H9 (cell line): ENCODE measurements at regions not wholly inside any gene's neighbourhood (a gene's known extent, or its start where the extent isn't known, plus 50 kb on each side); places are given as distances from the start of the nearest gene placed in this dataset.

Experiments
- DNase-seq: peaks from one replicate; pipeline ENCODE4 v3.0.0-alpha.2; 2017
- H2AFZ ChIP-seq: one replicate; pipeline ENCODE4 v1.6.1; 2013; ENCODE audit warnings: mild to moderate bottlenecking, low read length, control low read depth, moderate library complexity
- H2AK5ac ChIP-seq: 2 replicates; pipeline ENCODE4 v1.6.1; 2013; ENCODE audit warnings: low read length, control low read depth, mixed read lengths; ENCODE audit not compliant: insufficient read length
- H2BK120ac ChIP-seq: one replicate; pipeline ENCODE4 v1.6.1; 2013; ENCODE audit warnings: low read depth, mild to moderate bottlenecking, low read length, control low read depth, inconsistent platforms; ENCODE audit not compliant: poor library complexity, severe bottlenecking
- H2BK12ac ChIP-seq: 2 replicates; pipeline ENCODE4 v1.6.1; 2013; ENCODE audit warnings: low read length, control low read depth, mixed read lengths, low read depth; ENCODE audit not compliant: insufficient read length
- H2BK15ac ChIP-seq: 2 replicates; pipeline ENCODE4 v1.6.1; 2013; ENCODE audit warnings: low read depth, low read length, control low read depth
- H2BK20ac ChIP-seq: one replicate; pipeline ENCODE4 v1.6.1; 2013; ENCODE audit warnings: low read depth, mild to moderate bottlenecking, low read length, control low read depth, inconsistent platforms; ENCODE audit not compliant: poor library complexity, severe bottlenecking
- H2BK5ac ChIP-seq: 2 replicates; pipeline ENCODE4 v1.6.1; 2013; ENCODE audit warnings: low read length, control low read depth, mixed read lengths; ENCODE audit not compliant: insufficient read length
- H3K14ac ChIP-seq: 2 replicates; pipeline ENCODE4 v1.6.1; 2013; ENCODE audit warnings: low read length, control low read depth; ENCODE audit not compliant: insufficient read depth
- H3K18ac ChIP-seq: 2 replicates; pipeline ENCODE4 v1.6.1; 2013; ENCODE audit warnings: low read depth, mild to moderate bottlenecking, mixed read lengths, low read length, control low read depth; ENCODE audit not compliant: insufficient read length
- H3K23ac ChIP-seq: 2 replicates; pipeline ENCODE4 v1.6.1; 2013; ENCODE audit warnings: low read length, control low read depth, mixed read lengths, low read depth; ENCODE audit not compliant: insufficient read length
- H3K23me2 ChIP-seq: 2 replicates; pipeline ENCODE4 v1.6.1; 2013; ENCODE audit warnings: low read depth, mild to moderate bottlenecking, mixed read lengths, low read length, control low read depth; ENCODE audit not compliant: insufficient read length, poor library complexity, severe bottlenecking
- H3K27ac ChIP-seq: 2 replicates; pipeline ENCODE4 v1.5.1; 2013; ENCODE audit warnings: low read length, control low read depth, mixed read lengths, low read depth; ENCODE audit not compliant: insufficient read length
- H3K27me3 ChIP-seq: 2 replicates; pipeline ENCODE4 v1.6.1; 2013; ENCODE audit warnings: low read length, control low read depth, inconsistent platforms; ENCODE audit not compliant: insufficient read depth
- H3K4ac ChIP-seq: 2 replicates; pipeline ENCODE4 v1.6.1; 2013; ENCODE audit warnings: low read depth, mild to moderate bottlenecking, control low read depth, inconsistent platforms, low read length, moderate library complexity
- H3K4me1 ChIP-seq: 2 replicates; pipeline ENCODE4 v1.6.1; 2013; ENCODE audit warnings: low read length, control low read depth, inconsistent platforms; ENCODE audit not compliant: insufficient read depth
- H3K4me2 ChIP-seq: 2 replicates; pipeline ENCODE4 v1.6.1; 2013; ENCODE audit warnings: low read length, control low read depth, mixed read lengths; ENCODE audit not compliant: insufficient read length, insufficient read depth
- H3K56ac ChIP-seq: 2 replicates; pipeline ENCODE4 v1.6.1; 2013; ENCODE audit warnings: low read depth, mild to moderate bottlenecking, mixed read lengths, low read length, control low read depth; ENCODE audit not compliant: insufficient read length
- H3K79me1 ChIP-seq: 2 replicates; pipeline ENCODE4 v1.6.1; 2013; ENCODE audit warnings: low read depth, mild to moderate bottlenecking, moderate library complexity, low read length, control low read depth, inconsistent platforms; ENCODE audit not compliant: insufficient read depth, poor library complexity, severe bottlenecking
- H3K79me2 ChIP-seq: 2 replicates; pipeline ENCODE4 v1.6.1; 2013; ENCODE audit warnings: low read length, control low read depth, inconsistent platforms; ENCODE audit not compliant: insufficient read depth
- H3K9ac ChIP-seq: 2 replicates; pipeline ENCODE4 v1.6.1; 2013; ENCODE audit warnings: low read length, control low read depth, mixed read lengths; ENCODE audit not compliant: insufficient read length; ENCODE audit errors: extremely low read depth
- H3K9me3 ChIP-seq: one replicate; pipeline ENCODE4 v1.6.1; 2013; ENCODE audit warnings: low read depth, low read length, inconsistent platforms; ENCODE audit not compliant: control insufficient read depth
- H3T11ph ChIP-seq: one replicate; pipeline ENCODE4 v1.6.1; 2013; ENCODE audit warnings: mild to moderate bottlenecking, low read length, control low read depth, inconsistent platforms
- H4K20me1 ChIP-seq: one replicate; pipeline ENCODE4 v1.6.1; 2013; ENCODE audit not compliant: control insufficient read depth, insufficient read length, insufficient read depth
- H4K5ac ChIP-seq: 2 replicates; pipeline ENCODE4 v1.6.1; 2013; ENCODE audit warnings: low read depth, mild to moderate bottlenecking, mixed read lengths, low read length, control low read depth; ENCODE audit not compliant: insufficient read length
- H4K8ac ChIP-seq: replicated peaks from 2 replicates; pipeline ENCODE4 v1.6.1; 2013; ENCODE audit warnings: low read length, control low read depth, mixed read lengths, low read depth; ENCODE audit not compliant: insufficient read length
- H4K91ac ChIP-seq: 2 replicates; pipeline ENCODE4 v1.6.1; 2013; ENCODE audit warnings: low read depth, mild to moderate bottlenecking, moderate library complexity, mixed read lengths, low read length, control low read depth; ENCODE audit not compliant: insufficient read length
- H3K27ac Mint-ChIP-seq, 3 experiments: 2 replicates in 2 of 3; 3 replicates in 1 of 3; pipeline ENCODE4 v1.8.0; 2020 to 2021; ENCODE audit warnings: mixed read lengths in 3 of 3, mild to moderate bottlenecking in 1 of 3, moderate library complexity in 1 of 3
- H3K27me3 Mint-ChIP-seq: 2 replicates; pipeline ENCODE4 v1.8.0; 2021; ENCODE audit warnings: low read depth, mild to moderate bottlenecking, moderate library complexity, mixed read lengths
- H3K36me3 Mint-ChIP-seq, 3 experiments: 2 replicates in 2 of 3; 3 replicates in 1 of 3; pipeline ENCODE4 v1.8.0; 2020 to 2021; ENCODE audit warnings: low read depth in 3 of 3, mixed read lengths in 3 of 3; ENCODE audit not compliant: insufficient read depth in 1 of 3
- H3K4me1 Mint-ChIP-seq, 2 experiments: 2 replicates each; pipeline ENCODE4 v1.8.0; 2020; ENCODE audit warnings: mixed read lengths in 2 of 2
- H3K4me3 Mint-ChIP-seq, 2 experiments: 2 replicates in 1 of 2; 3 replicates in 1 of 2; pipeline ENCODE4 v1.8.0; 2020 to 2021; ENCODE audit warnings: mild to moderate bottlenecking in 2 of 2, mixed read lengths in 2 of 2, moderate library complexity in 1 of 2
- H3K9me3 Mint-ChIP-seq, 2 experiments: 2 replicates in 1 of 2; 3 replicates in 1 of 2; pipeline ENCODE4 v1.8.0; 2020; ENCODE audit warnings: mild to moderate bottlenecking in 2 of 2, mixed read lengths in 2 of 2, moderate library complexity in 1 of 2
- WGBS: extraction: QIAGEN DNeasy Blood & Tissue Kit; methylation state at CpG from one replicate; pipeline ENCODE4 v1.1.7; 2013; ENCODE audit warnings: missing lambda C conversion rate, low lambda C conversion rate, mixed read lengths; ENCODE audit not compliant: insufficient read length; ENCODE audit errors: extremely low coverage; 5-methylcytosine and 5-hydroxymethylcytosine counted together
- TF ChIP-seq, protein P1 (sequence below): fragments of 200-600 bp; sonication (generic); conservative IDR thresholded peaks from 3 replicates; pipeline ENCODE4 v1.8.0; 2021; ENCODE audit warnings: antibody characterized with exemption, mild to moderate bottlenecking

- Histone ChIP-seq H3K23ac (no peak overlapping the region), H3K23me2 (no peaks in the 10 kb centered on the region), H3K4me1 (no peaks in the 10 kb centered on the region), H3K9me3 (no peaks in the 10 kb centered on the region), H2BK120ac (no peak overlapping the region), H4K5ac (no peak overlapping the region), H3K27me3 (no peaks in the 10 kb centered on the region), H3K18ac (no peak overlapping the region), H3K9ac (no peak overlapping the region), H2BK20ac (no peak overlapping the region), H3K4me2 (no peak overlapping the region), H3K56ac (no peak overlapping the region), H2BK12ac (no peak overlapping the region), H4K20me1 (no peaks in the 10 kb centered on the region), H2BK5ac (no peak overlapping the region), H3K79me2 (no peaks in the 10 kb centered on the region), H4K91ac (no peak overlapping the region), H3T11ph (no peak overlapping the region), H3K4ac (no peak overlapping the region), H3K27ac (no peak overlapping the region), H3K79me1 (no peaks in the 10 kb centered on the region), H3K14ac (no peak overlapping the region), H2AK5ac (no peak overlapping the region), H2BK15ac (no peak overlapping the region), H4K8ac (no peak overlapping the region), H2AFZ (no peak overlapping the region)
- Mint-ChIP-seq H3K27ac (no peak overlapping the region), H3K9me3 (no peaks in the 10 kb centered on the region), H3K36me3 (no peaks in the 10 kb centered on the region), H3K4me1 (peaks cover 0 to 6% of the 10 kb centered on the region in 2 experiments; a peak in 2 of 4 replicates), H3K27me3 (peaks cover 14% of the 10 kb centered on the region), H3K4me3 (no peak overlapping the region)
- TF ChIP-seq, protein P1, sequence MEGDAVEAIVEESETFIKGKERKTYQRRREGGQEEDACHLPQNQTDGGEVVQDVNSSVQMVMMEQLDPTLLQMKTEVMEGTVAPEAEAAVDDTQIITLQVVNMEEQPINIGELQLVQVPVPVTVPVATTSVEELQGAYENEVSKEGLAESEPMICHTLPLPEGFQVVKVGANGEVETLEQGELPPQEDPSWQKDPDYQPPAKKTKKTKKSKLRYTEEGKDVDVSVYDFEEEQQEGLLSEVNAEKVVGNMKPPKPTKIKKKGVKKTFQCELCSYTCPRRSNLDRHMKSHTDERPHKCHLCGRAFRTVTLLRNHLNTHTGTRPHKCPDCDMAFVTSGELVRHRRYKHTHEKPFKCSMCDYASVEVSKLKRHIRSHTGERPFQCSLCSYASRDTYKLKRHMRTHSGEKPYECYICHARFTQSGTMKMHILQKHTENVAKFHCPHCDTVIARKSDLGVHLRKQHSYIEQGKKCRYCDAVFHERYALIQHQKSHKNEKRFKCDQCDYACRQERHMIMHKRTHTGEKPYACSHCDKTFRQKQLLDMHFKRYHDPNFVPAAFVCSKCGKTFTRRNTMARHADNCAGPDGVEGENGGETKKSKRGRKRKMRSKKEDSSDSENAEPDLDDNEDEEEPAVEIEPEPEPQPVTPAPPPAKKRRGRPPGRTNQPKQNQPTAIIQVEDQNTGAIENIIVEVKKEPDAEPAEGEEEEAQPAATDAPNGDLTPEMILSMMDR: no peak
- no CpG with 5 or more reads among the region's 4 CpGs for WGBS
- DNase-seq: no peak
Measured at GRCh38 chr1:209042413-209042812, 541.1 kb upstream of the CAMK1G start.
